Endodermal cell (in vitro differentiated cells): ENCODE measurements at regions not wholly inside any gene's neighbourhood (a gene's known extent, or its start where the extent isn't known, plus 50 kb on each side); places are given as distances from the start of the nearest gene placed in this dataset.

Experiments
- DNase-seq: peaks from one replicate; pipeline ENCODE4 v3.0.0-alpha.2; 2017
- H3K27ac ChIP-seq: 2 replicates; pipeline ENCODE4 v1.5.1; 2013; ENCODE audit warnings: mild to moderate bottlenecking, low read depth, low read length, moderate library complexity
- H3K27me3 ChIP-seq: 2 replicates; pipeline ENCODE4 v1.6.1; 2013; ENCODE audit warnings: mild to moderate bottlenecking, low read length, moderate library complexity; ENCODE audit not compliant: insufficient read depth, control insufficient read depth, poor library complexity, severe bottlenecking
- H3K36me3 ChIP-seq: 2 replicates; pipeline ENCODE4 v1.7.0; 2013; ENCODE audit warnings: mild to moderate bottlenecking, low read length, moderate library complexity; ENCODE audit not compliant: control insufficient read depth, insufficient read depth
- H3K4me1 ChIP-seq: one replicate; pipeline ENCODE4 v1.7.0; 2013; ENCODE audit warnings: low read length; ENCODE audit not compliant: control insufficient read depth, insufficient read depth
- H3K4me3 ChIP-seq: 2 replicates; pipeline ENCODE4 v1.5.1; 2013; ENCODE audit warnings: mild to moderate bottlenecking, low read length, moderate library complexity
- H3K9ac ChIP-seq: 2 replicates; pipeline ENCODE4 v1.6.1; 2013; ENCODE audit warnings: mild to moderate bottlenecking, low read length, moderate library complexity; ENCODE audit not compliant: poor library complexity, severe bottlenecking; ENCODE audit errors: extremely low read depth
- H3K9me3 ChIP-seq: 2 replicates; pipeline ENCODE4 v1.6.1; 2013; ENCODE audit warnings: mild to moderate bottlenecking, low read length, moderate library complexity; ENCODE audit not compliant: control insufficient read depth
- H3K27ac Mint-ChIP-seq: 2 replicates; pipeline ENCODE4 v1.8.0; 2020; ENCODE audit warnings: mixed read lengths
- H3K27me3 Mint-ChIP-seq: 2 replicates; pipeline ENCODE4 v1.8.0; 2021; ENCODE audit warnings: mild to moderate bottlenecking, mixed read lengths; ENCODE audit not compliant: insufficient read depth
- H3K36me3 Mint-ChIP-seq: 2 replicates; pipeline ENCODE4 v1.8.0; 2020; ENCODE audit warnings: low read depth, mixed read lengths
- H3K4me1 Mint-ChIP-seq: 2 replicates; pipeline ENCODE4 v1.8.0; 2020; ENCODE audit warnings: mixed read lengths
- H3K4me3 Mint-ChIP-seq: 2 replicates; pipeline ENCODE4 v1.8.0; 2020; ENCODE audit warnings: mild to moderate bottlenecking, moderate library complexity, mixed read lengths
- H3K9me3 Mint-ChIP-seq: 2 replicates; pipeline ENCODE4 v1.8.0; 2020; ENCODE audit warnings: mild to moderate bottlenecking, mixed read lengths
- CTCF ChIP-seq: fragments of 200-600 bp; sonication (generic); conservative IDR thresholded peaks from 2 replicates; pipeline ENCODE4 v1.5.0; 2021; ENCODE audit warnings: antibody characterized with exemption, mild to moderate bottlenecking
- WGBS, 2 experiments: methylation state at CpG; one replicate each; pipeline versions ENCODE4 v1.1.5 to v1.1.7; 2013; ENCODE audit warnings: missing lambda C conversion rate in 2 of 2, mixed read lengths in 1 of 2; ENCODE audit not compliant: insufficient coverage in 1 of 2, insufficient read length in 1 of 2; 5-methylcytosine and 5-hydroxymethylcytosine counted together

GRCh38 chr2:18501156-18501555, 59.3 kb downstream of the RDH14 start:
- TF ChIP-seq CTCF, result no peak
- no peaks in the 10 kb centered on the region for H3K36me3 Mint-ChIP-seq

GRCh38 chr2:18500333-18500732, 60.1 kb downstream of the RDH14 start:
- H3K4me1 Mint-ChIP-seq, result no peaks in the 10 kb centered on the region
- Histone ChIP-seq H3K9me3 (no peaks in the 10 kb centered on the region), H3K4me1 (no peaks in the 10 kb centered on the region), H3K4me3 (no peak overlapping the region), H3K27ac (no peak overlapping the region), H3K36me3 (no peaks in the 10 kb centered on the region), H3K9ac (no peak overlapping the region), H3K27me3 (no peaks in the 10 kb centered on the region)
- H3K36me3 Mint-ChIP-seq, result no peaks in the 10 kb centered on the region
- 92 to 93% methylated on average over 2 to 4 of the region's 4 CpGs for WGBS, 2 experiments
- DNase-seq, result no peak
- H3K27ac Mint-ChIP-seq, result no peak overlapping the region
- H3K4me3 Mint-ChIP-seq, result no peak overlapping the region
- no peaks in the 10 kb centered on the region for H3K27me3 Mint-ChIP-seq
- no peaks in the 10 kb centered on the region for H3K9me3 Mint-ChIP-seq
- TF ChIP-seq CTCF, result no peak

More at GRCh38 chr2:18501156-18501555, 59.3 kb downstream of the RDH14 start:
- no peaks in the 10 kb centered on the region for H3K9me3 Mint-ChIP-seq
- H3K4me3 ChIP-seq, result no peak overlapping the region
- no peaks in the 10 kb centered on the region for H3K9me3 ChIP-seq
- no peak overlapping the region for H3K27ac ChIP-seq
- H3K4me3 Mint-ChIP-seq, result no peak overlapping the region
- H3K27me3 Mint-ChIP-seq, result no peaks in the 10 kb centered on the region
- no peaks in the 10 kb centered on the region for H3K27me3 ChIP-seq
- H3K9ac ChIP-seq, result no peak overlapping the region
- H3K4me1 ChIP-seq, result no peaks in the 10 kb centered on the region
- H3K36me3 ChIP-seq, result no peaks in the 10 kb centered on the region
- H3K4me1 Mint-ChIP-seq, result no peaks in the 10 kb centered on the region
- WGBS, 2 experiments, result 90 to 92% methylated on average over 2 of the region's 2 CpGs
- no peak for DNase-seq
- no peak overlapping the region for H3K27ac Mint-ChIP-seq

- Histone ChIP-seq H3K36me3 (no peaks in the 10 kb centered on the region), H3K27ac (no peak overlapping the region), H3K9me3 (no peaks in the 10 kb centered on the region), H3K4me3 (no peak overlapping the region), H3K4me1 (no peaks in the 10 kb centered on the region), H3K27me3 (peaks cover 8% of the 10 kb centered on the region), H3K9ac (no peak overlapping the region)
- no peak for TF ChIP-seq CTCF
- H3K36me3 Mint-ChIP-seq, result no peaks in the 10 kb centered on the region
- H3K27me3 Mint-ChIP-seq, result peaks cover 7% of the 10 kb centered on the region
- no peaks in the 10 kb centered on the region for H3K9me3 Mint-ChIP-seq
- no peaks in the 10 kb centered on the region for H3K4me1 Mint-ChIP-seq
- H3K4me3 Mint-ChIP-seq, result no peak overlapping the region
- no peak for DNase-seq
- no peak overlapping the region for H3K27ac Mint-ChIP-seq
These were observed 61.9 kb downstream of the RDH14 start for GRCh38 chr2:18498531-18498930.
